ENCODE measurements at regions not wholly inside any gene's neighbourhood (a gene's known extent, or its start where the extent isn't known, plus 50 kb on each side); places are given as distances from the start of the nearest gene placed in this dataset.

GRCh38 chr5:42889311-42889933, 77.7 kb upstream of the SELENOP start (continued):
- TF ChIP-seq CREB3 (tag; conservative IDR thresholded peaks at IDR 0.05; ENCODE audit: low read depth) (no peak), NBN (IDR thresholded peaks at IDR 0.05; ENCODE audit: low read depth) (0 out of 2 replicates have a peak, but pooled peaks have one; percentile 52), DEAF1 (CRISPR knock-in tag; IDR thresholded peaks at IDR 0.05) (peak; percentile 95), CSDE1 (IDR thresholded peaks at IDR 0.05) (no peak), L3MBTL2 (IDR thresholded peaks at IDR 0.05) (0 out of 2 replicates have a peak, but pooled peaks have one; percentile 10), ZNF134 (CRISPR knock-in tag; conservative IDR thresholded peaks at IDR 0.05) (no peak), STAG1 (CRISPR knock-in tag; IDR thresholded peaks at IDR 0.05; ENCODE audit: borderline replicate concordance) (peak; percentile 64; the same call in 1 of the 2 replicates), FOXK2 (conservative IDR thresholded peaks at IDR 0.05 in 1 of 2, IDR thresholded peaks at IDR 0.05 in 1 of 2; ENCODE audit: low read depth in 2 of 2) (peak; percentile 71 to 74; a peak in 3 of 4 replicates), JUNB (CRISPR knock-in tag; conservative IDR thresholded peaks at IDR 0.05) (no peak), SMARCA5 (IDR thresholded peaks at IDR 0.05) (no peak), GABPB1 (CRISPR knock-in tag; IDR thresholded peaks at IDR 0.05) (no peak), CREBBP (IDR thresholded peaks at IDR 0.05; ENCODE audit: low read depth, low read length) (no peak), ELF1 (tag; IDR thresholded peaks at IDR 0.05) (no peak), BRF1 (IDR thresholded peaks at IDR 0.05; ENCODE audit: borderline replicate concordance, extremely low read depth, insufficient read length) (no peak), PURB (CRISPR knock-in tag; IDR thresholded peaks at IDR 0.05; ENCODE audit: low read depth) (no peak)
- TF ChIP-seq, protein P1, sequence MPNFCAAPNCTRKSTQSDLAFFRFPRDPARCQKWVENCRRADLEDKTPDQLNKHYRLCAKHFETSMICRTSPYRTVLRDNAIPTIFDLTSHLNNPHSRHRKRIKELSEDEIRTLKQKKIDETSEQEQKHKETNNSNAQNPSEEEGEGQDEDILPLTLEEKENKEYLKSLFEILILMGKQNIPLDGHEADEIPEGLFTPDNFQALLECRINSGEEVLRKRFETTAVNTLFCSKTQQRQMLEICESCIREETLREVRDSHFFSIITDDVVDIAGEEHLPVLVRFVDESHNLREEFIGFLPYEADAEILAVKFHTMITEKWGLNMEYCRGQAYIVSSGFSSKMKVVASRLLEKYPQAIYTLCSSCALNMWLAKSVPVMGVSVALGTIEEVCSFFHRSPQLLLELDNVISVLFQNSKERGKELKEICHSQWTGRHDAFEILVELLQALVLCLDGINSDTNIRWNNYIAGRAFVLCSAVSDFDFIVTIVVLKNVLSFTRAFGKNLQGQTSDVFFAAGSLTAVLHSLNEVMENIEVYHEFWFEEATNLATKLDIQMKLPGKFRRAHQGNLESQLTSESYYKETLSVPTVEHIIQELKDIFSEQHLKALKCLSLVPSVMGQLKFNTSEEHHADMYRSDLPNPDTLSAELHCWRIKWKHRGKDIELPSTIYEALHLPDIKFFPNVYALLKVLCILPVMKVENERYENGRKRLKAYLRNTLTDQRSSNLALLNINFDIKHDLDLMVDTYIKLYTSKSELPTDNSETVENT (CRISPR knock-in tag; IDR thresholded peaks at IDR 0.05), result no peak

Data from K562 (cell line).